CD4-positive, alpha-beta T cell treated with Interferon gamma for 1 hour (primary cell): ENCODE measurements at regions not wholly inside any gene's neighbourhood (a gene's known extent, or its start where the extent isn't known, plus 50 kb on each side); places are given as distances from the start of the nearest gene placed in this dataset.
"Not testable (repeated sequence)": the region's sequence is repeated elsewhere in the genome, so short reads cannot be mapped to it uniquely, and the experiment has no call there.

Experiments
- DNase-seq: peaks from one replicate; pipeline ENCODE4 v3.0.0-alpha.2; 2020

DNA sequence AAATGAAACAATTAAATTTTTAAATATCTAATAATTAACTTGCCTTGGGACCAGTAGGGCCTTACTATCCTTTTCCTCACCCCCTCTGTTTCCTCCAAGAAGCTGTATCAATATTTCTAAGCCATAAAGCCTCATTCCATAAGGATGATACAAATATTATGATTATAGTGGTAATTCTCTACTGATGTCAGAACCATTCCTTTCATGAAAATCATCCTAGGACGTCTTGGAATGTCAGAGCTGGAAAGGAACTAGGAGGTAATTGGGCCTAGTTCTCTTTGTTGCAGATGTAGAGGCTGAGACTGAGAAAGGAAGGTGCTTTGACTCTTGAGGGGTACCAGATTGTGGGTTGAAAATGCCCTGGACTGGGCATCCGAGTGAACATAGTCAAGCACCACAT, 766.7 kb upstream of the GHITM start:
- no peak for DNase-seq

GRCh38 chr10:83373671-83374070, 765.6 kb upstream of the GHITM start:
- no peak for DNase-seq

DNA sequence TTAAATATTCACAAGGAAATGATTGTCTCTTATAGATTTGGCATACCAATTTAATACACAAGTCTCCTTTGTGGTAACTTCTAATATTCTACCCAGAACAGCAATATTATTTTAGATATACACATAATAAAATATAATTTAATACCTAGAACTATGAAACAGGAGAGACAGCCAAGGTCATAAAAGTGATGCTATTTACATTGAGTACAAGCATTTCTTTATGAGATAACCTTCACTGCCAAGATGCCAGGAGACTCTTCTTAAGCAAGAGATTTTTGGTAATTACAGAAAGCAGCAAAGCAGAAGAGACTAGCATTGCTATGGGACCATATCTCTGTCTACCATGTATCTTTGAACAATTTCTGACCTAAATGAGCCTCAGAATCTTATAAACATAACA, 764.6 kb upstream of the GHITM start:
- DNase-seq, result no peak

DNA sequence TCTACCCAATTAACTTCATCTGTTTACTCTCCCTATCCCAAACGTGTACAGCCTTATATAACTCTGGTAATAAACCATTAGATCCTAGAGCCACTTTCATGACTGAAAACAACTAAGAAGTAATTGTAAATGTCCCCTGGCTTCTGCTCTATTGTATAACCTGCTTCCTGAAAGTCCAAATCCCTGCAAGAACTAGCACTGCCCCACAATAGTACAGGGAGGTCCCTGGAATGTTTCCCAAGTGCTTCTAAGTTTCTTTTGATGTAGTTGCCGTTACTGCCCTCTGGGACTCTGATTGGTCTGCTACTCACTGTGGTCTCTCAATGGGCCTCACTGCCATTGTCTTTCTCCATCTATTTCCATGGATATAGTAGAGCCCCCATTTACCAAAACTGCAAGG, 764.0 kb upstream of the GHITM start:
- no peak for DNase-seq

GRCh38 chr10:83397806-83398205, 741.5 kb upstream of the GHITM start:
- no peak for DNase-seq

DNA sequence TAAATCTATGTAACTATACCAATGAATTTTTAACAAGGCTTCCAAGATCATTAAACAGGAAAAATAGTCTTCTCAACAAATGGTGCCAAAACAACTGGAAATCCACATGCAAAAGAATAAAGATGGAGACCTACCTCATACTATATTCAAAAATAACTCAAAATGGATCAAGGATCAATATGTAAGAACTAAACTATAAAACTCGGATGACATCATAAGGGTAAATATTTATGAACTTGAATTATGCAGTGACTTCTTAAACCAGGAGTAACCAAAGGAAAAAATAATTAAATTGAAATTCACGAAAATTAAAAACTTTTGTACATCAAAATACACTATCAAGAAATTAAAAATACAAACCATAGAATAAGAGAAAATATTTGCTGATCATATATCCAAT, 728.7 kb upstream of the GHITM start:
- DNase-seq, result no peak

GRCh38 chr10:83425306-83425705, 714.0 kb upstream of the GHITM start:
- no peak for DNase-seq

DNA sequence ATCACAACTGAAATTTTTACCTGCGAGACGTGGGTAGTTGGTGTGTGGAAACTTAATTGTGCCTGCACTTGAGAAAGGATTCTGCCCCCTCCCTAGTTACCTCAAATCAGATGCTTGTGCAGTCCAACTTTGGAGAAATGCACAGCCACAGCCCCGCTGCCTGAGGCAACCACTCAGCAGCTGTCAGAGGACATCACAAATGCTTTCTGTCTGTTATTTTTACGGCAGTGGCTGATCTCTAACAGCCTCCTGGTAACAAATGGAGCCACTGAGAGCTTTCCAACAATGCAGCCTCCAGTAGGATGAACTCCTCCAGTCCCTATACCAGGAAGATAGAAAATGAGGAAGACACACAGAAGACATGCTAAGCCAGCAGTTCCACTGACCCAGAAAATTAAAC, 712.2 kb upstream of the GHITM start:
- no peak for DNase-seq

- no peak for DNase-seq
Observed at GRCh38 chr10:83432261-83433045, 706.9 kb upstream of the GHITM start.

- DNase-seq, result no peak
Observed at GRCh38 chr10:83433705-83434104, 705.6 kb upstream of the GHITM start.

GRCh38 chr10:83448013-83448412, 691.3 kb upstream of the GHITM start:
- DNase-seq, result no peak

- no peak for DNase-seq
Observed at GRCh38 chr10:83458611-83459010, 680.7 kb upstream of the GHITM start.

DNA sequence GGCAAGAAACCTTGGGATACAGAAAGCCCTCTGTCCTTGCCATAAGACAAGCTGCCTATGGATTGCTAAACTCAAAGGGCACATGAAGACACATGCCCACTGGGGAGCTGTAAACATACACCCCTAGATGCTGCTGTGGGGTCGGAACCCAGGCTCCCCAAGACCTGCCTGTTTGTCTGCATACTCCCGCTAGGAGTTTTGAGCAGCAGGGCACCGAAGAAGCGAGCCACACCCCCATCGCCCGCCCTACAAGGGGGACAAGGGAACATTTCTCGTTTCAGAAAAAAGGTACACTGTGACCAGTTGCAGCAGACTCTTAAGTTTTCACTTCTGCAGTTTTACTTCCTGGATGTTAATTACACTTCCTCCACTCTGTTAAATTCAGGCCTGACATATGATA, 680.2 kb upstream of the GHITM start:
- no peak for DNase-seq

GRCh38 chr10:83469728-83470331, 669.5 kb upstream of the GHITM start:
- DNase-seq, result no peak

DNA sequence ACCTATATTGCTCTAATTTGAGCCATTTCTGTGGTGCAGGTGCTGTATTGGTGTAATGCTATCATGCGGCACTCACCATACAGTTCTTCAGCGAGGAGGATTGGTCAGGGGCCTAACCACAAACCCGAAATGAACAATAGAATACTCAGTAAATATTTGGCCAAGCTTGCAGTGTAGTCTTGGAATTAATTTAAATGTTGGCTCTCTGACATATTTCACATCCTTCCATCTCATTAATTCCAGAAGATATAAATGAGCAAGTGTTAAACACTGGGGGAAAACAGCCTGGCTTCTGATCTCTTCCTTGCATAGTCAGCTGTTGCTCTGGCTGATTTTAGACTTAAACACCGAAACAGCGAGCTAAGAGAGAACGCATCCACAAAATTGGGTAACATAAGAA, 663.1 kb upstream of the GHITM start:
- DNase-seq, result no peak

GRCh38 chr10:83489161-83489560, 650.1 kb upstream of the GHITM start:
- no peak for DNase-seq

DNA sequence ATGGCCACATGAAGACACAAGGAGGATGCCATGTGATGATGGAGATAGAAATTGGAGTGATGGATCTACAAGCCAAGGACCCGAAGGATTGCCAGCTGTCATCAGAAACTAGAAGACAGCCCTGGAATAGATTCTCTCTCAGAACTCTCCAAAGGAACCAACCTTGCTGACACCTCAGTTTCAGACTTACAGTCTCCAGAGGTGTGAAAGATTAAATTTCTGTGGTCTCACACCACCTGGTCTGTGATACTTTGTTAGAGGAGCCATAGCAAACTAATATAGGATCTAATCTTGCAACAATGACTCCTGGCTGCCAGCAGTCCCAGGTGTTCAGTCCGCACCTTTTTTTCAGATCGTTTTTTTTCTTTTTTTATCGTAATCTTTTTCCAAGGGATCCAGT, 647.3 kb upstream of the GHITM start:
- no peak for DNase-seq

GRCh38 chr10:83512681-83513080, 626.6 kb upstream of the GHITM start:
- no peak for DNase-seq

GRCh38 chr10:83515001-83515400, 624.3 kb upstream of the GHITM start:
- no peak for DNase-seq

GRCh38 chr10:83516788-83517187, 622.5 kb upstream of the GHITM start:
- DNase-seq, result no peak

GRCh38 chr10:83517456-83517855, 621.9 kb upstream of the GHITM start:
- no peak for DNase-seq

DNA sequence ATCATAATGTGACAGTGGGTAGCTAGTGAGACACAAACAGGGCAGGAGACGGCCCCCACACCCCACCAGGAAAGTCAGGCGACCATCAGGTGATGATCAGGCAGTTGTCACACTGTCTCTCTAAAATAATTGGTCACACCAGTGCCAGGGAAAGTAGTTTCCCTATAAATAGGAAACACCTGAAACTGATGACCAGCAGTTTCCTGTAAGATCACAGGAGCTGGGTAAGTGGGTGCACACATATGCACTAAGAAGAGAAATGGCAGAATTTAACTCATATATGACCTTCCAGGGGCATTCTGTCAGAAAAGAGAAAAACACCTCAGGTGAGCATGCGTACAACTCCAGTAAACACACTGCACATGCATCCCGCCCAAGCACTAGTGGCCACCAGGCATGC, 620.5 kb upstream of the GHITM start:
- no peak for DNase-seq

GRCh38 chr10:83520386-83520785, 618.9 kb upstream of the GHITM start:
- not testable (repeated sequence) for DNase-seq

DNA sequence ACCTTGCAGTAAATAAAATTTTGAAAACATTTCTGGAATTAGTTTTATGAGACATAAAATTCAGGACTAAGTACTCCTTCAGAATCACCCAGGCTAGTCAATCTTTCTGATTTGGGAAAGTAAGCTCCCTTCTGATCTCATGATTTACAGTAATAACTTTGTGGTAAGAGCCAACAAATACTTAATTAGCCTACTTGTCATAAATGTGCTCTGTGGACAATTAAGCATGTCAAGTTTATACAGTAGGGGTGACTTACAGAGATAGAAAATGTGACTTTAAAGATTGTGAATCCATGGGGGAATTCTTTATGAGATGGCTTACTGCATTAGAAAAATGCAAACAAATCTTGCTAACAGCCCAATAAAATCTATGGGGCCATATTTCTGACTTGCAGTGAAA, 616.9 kb upstream of the GHITM start:
- DNase-seq, result no peak

DNA sequence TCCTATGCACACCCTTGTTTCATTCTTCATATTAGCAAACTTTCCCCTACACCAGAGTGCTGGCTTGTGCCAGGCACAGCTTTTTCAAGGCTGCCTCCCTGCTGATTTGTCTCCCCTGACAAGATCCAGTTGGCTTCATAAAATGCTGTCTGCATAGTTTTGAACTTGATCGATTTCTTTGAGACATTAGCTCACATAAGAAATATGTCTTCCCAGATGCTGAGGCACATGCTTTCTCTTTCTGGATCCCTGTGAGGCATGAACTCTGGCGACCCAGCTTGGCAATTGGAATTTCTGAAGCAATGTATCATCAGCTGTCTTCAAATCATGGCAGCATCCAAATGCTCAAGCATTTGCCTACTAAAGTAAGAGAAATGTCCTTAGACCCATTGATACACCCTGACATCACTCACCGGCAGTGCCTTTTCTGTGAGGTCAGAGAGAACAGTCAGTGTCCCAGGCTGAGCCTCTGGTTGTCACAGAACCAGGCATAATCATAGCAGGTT, 616.4 kb upstream of the GHITM start:
- DNase-seq, result no peak
